GM12891 (cell line): ENCODE measurements at regions not wholly inside any gene's neighbourhood (a gene's known extent, or its start where the extent isn't known, plus 50 kb on each side); places are given as distances from the start of the nearest gene placed in this dataset.
A peak's percentile ranks its signal among the peaks of the same experiment; 100 is the strongest.

ENCODE experiments used
- DNase-seq: peaks from one replicate; pipeline ENCODE4 v3.0.0; 2011; ENCODE audit warnings: low spot score; ENCODE audit not compliant: insufficient read length
- FAIRE-seq: peaks from 2 replicates; lab custom pipeline; 2011; peaks lifted over from hg19 to GRCh38; lab: Jason Lieb, UNC
- PAX5 ChIP-seq: IDR thresholded peaks from 2 replicates; pipeline ENCODE4 v1.6.1; 2011; ENCODE audit warnings: low read length, moderate library complexity, mild to moderate bottlenecking; ENCODE audit not compliant: insufficient read depth, severe bottlenecking
- POLR2A ChIP-seq: IDR thresholded peaks from 2 replicates; pipeline ENCODE4 v1.6.1; 2011; ENCODE audit warnings: low read depth, low read length, control low read depth
- POLR2AphosphoS5 ChIP-seq: IDR thresholded peaks from 2 replicates; pipeline ENCODE4 v1.6.1; 2011; ENCODE audit warnings: low read depth, low read length, control low read depth
- POU2F2 ChIP-seq: IDR thresholded peaks from 2 replicates; pipeline ENCODE4 v1.6.1; 2011; ENCODE audit warnings: low read depth, mild to moderate bottlenecking, control low read depth, low read length, moderate library complexity
- SPI1 ChIP-seq: IDR thresholded peaks from 2 replicates; pipeline ENCODE4 v1.6.1; 2011; ENCODE audit warnings: low read depth, low read length, control low read depth
- TAF1 ChIP-seq: IDR thresholded peaks from 2 replicates; pipeline ENCODE4 v1.6.1; 2011; ENCODE audit warnings: low read depth, low read length, control low read depth

- DNase-seq = no peak
- TF ChIP-seq POLR2A (no peak), POLR2AphosphoS5 (no peak), POU2F2 (no peak), PAX5 (no peak), SPI1 (no peak), TAF1 (no peak)
- no peak for FAIRE-seq
These were observed 637.2 kb upstream of the GRAMD2B start for GRCh38 chr5:125786021-125786420.

- no peak for FAIRE-seq
- no peak for DNase-seq
- TF ChIP-seq POLR2AphosphoS5 (no peak), POU2F2 (no peak), POLR2A (no peak), SPI1 (no peak)
These were observed 629.7 kb upstream of the GRAMD2B start for GRCh38 chr5:125793470-125793869.

- no peak for DNase-seq
- TF ChIP-seq SPI1 = no peak
- TF ChIP-seq POLR2A = no peak
- no peak for TF ChIP-seq PAX5
- no peak for TF ChIP-seq TAF1
- no peak for TF ChIP-seq POU2F2
- no peak for TF ChIP-seq POLR2AphosphoS5
- FAIRE-seq = no peak
These were observed 628.3 kb upstream of the GRAMD2B start for GRCh38 chr5:125794922-125795321.

GRCh38 chr5:125798307-125798706 lies 624.9 kb upstream of the GRAMD2B start:
- no peak for DNase-seq
- FAIRE-seq = no peak

GRCh38 chr5:125812651-125813050 lies 610.6 kb upstream of the GRAMD2B start:
- FAIRE-seq (no peak), DNase-seq (no peak)
- no peak for TF ChIP-seq POU2F2
- no peak for TF ChIP-seq POLR2AphosphoS5

More at GRCh38 chr5:125798307-125798706, 624.9 kb upstream of the GRAMD2B start:
- no peak for TF ChIP-seq POLR2A
- no peak for TF ChIP-seq POLR2AphosphoS5
- no peak for TF ChIP-seq TAF1
- TF ChIP-seq POU2F2 = no peak
- TF ChIP-seq PAX5 = no peak
- TF ChIP-seq SPI1 = no peak

GRCh38 chr5:125813221-125813974 lies 609.8 kb upstream of the GRAMD2B start:
- DNase-seq (no peak), FAIRE-seq (no peak)
- TF ChIP-seq TAF1 (no peak), POLR2A (no peak), POLR2AphosphoS5 (no peak)

- FAIRE-seq (no peak), DNase-seq (no peak)
- no peak for TF ChIP-seq TAF1
- TF ChIP-seq POU2F2 = no peak
- TF ChIP-seq POLR2A = no peak
- no peak for TF ChIP-seq POLR2AphosphoS5
- TF ChIP-seq PAX5 = no peak
- no peak for TF ChIP-seq SPI1
These were observed 609.1 kb upstream of the GRAMD2B start for GRCh38 chr5:125814119-125814518.

GRCh38 chr5:125823572-125823971 lies 599.6 kb upstream of the GRAMD2B start:
- no peak for TF ChIP-seq POLR2AphosphoS5
- no peak for TF ChIP-seq POU2F2
- TF ChIP-seq SPI1 = no peak
- TF ChIP-seq POLR2A = no peak
- no peak for TF ChIP-seq PAX5
- TF ChIP-seq TAF1 = no peak
- FAIRE-seq (no peak), DNase-seq (no peak)

- TF ChIP-seq SPI1 (no peak), TAF1 (no peak), POLR2A (no peak), POLR2AphosphoS5 (no peak), PAX5 (no peak), POU2F2 (no peak)
- no peak for FAIRE-seq
- DNase-seq = no peak
These were observed 597.0 kb upstream of the GRAMD2B start for GRCh38 chr5:125826214-125826613.

GRCh38 chr5:125829349-125829748 lies 593.9 kb upstream of the GRAMD2B start:
- DNase-seq = no peak
- no peak for FAIRE-seq
- TF ChIP-seq TAF1 = no peak
- no peak for TF ChIP-seq POLR2A
- no peak for TF ChIP-seq POLR2AphosphoS5
- no peak for TF ChIP-seq POU2F2
- TF ChIP-seq PAX5 = no peak
- peak; percentile 97 for TF ChIP-seq SPI1

GRCh38 chr5:125833398-125833797 lies 589.8 kb upstream of the GRAMD2B start:
- TF ChIP-seq POU2F2 = no peak
- TF ChIP-seq POLR2AphosphoS5 = no peak
- no peak for TF ChIP-seq TAF1
- TF ChIP-seq SPI1 = no peak
- no peak for TF ChIP-seq POLR2A
- no peak for TF ChIP-seq PAX5
- no peak for DNase-seq
- no peak for FAIRE-seq
